GM10266 (cell line): ENCODE measurements at regions not wholly inside any gene's neighbourhood (a gene's known extent, or its start where the extent isn't known, plus 50 kb on each side); places are given as distances from the start of the nearest gene placed in this dataset.

Experiments used
- DNase-seq: peaks from one replicate; pipeline ENCODE4 v3.0.0; 2012; ENCODE audit errors: extremely low spot score
- TF ChIP-seq, protein P1 (sequence below): IDR thresholded peaks from 2 replicates; pipeline ENCODE4 v1.5.1; 2012; ENCODE audit warnings: mild to moderate bottlenecking, low read depth; ENCODE audit not compliant: control insufficient read depth, insufficient read depth; ENCODE audit errors: missing control alignments

GRCh38 chr15:58279654-58280053, 141.5 kb downstream of the AQP9 start:
- DNase-seq, result no peak
- TF ChIP-seq, protein P1, sequence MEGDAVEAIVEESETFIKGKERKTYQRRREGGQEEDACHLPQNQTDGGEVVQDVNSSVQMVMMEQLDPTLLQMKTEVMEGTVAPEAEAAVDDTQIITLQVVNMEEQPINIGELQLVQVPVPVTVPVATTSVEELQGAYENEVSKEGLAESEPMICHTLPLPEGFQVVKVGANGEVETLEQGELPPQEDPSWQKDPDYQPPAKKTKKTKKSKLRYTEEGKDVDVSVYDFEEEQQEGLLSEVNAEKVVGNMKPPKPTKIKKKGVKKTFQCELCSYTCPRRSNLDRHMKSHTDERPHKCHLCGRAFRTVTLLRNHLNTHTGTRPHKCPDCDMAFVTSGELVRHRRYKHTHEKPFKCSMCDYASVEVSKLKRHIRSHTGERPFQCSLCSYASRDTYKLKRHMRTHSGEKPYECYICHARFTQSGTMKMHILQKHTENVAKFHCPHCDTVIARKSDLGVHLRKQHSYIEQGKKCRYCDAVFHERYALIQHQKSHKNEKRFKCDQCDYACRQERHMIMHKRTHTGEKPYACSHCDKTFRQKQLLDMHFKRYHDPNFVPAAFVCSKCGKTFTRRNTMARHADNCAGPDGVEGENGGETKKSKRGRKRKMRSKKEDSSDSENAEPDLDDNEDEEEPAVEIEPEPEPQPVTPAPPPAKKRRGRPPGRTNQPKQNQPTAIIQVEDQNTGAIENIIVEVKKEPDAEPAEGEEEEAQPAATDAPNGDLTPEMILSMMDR, result no peak

- no peak for DNase-seq
- TF ChIP-seq, protein P1, result no peak
These were observed 144.0 kb downstream of the AQP9 start for GRCh38 chr15:58282060-58282708.

DNA sequence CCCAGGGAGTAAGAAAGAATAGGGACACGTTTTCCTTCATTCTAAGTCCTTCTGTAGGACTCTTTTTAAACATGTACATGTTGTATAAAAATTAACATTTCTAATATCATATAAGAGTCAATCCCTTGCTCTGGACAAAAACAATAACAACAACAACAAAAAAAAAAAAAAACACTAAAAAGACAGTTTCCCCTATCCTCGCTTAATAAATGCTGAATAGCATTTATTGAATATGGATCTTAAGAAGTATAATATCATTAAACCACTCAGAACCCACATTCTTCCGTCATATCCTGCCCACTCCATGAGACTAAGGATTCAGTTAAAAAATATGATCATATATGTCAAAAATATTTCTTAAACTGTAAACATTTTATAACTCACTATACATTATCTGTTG, 145.1 kb downstream of the AQP9 start:
- no peak for DNase-seq
- TF ChIP-seq, protein P1, result no peak

GRCh38 chr15:58284293-58284692, 146.1 kb downstream of the AQP9 start:
- no peak for DNase-seq
- TF ChIP-seq, protein P1, result no peak

- TF ChIP-seq, protein P1, result no peak
- DNase-seq, result no peak
These were observed 146.4 kb upstream of the LIPC start for GRCh38 chr15:58285212-58285920.

DNA sequence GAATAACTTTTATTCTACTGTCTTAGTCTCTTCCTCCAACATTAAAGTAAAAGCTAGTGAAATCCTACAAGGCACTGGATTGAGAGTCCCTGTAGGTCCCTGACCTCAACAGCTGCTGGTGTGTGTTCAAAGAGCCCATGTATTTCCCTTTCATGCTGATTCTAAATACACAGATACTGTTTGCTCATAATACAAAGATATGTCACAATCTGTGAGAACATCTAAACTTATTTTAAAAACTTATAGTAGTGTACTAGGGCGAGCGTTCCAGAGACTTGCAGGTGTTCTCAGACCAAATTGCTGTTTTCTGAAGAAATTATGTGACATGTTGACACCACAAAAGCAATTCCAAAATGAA, 145.9 kb upstream of the LIPC start:
- no peak for DNase-seq

DNA sequence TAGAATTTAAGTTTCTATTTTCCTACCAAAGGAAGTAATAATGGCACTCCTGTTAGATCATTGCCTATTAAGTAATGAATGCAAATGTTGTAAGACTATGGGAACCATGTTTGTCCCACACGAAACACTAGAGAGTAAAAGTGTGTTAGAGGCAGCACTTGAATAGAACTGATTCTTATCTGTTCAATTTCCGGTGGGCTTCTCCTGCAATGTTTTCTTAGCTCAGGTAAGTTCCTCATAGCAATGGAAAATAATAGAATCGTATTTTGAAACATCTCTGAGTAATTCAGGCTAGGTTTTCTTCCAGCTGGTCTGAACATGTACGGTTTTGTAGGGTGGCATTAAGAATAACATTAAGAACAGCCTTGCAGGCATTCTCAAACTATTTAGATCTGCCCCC, 145.3 kb upstream of the LIPC start:
- no peak for DNase-seq
- TF ChIP-seq, protein P1, result no peak

More for the DNA sequence above, 145.9 kb upstream of the LIPC start:
- TF ChIP-seq, protein P1, result no peak
